IMR-90 (cell line): ENCODE measurements at regions not wholly inside any gene's neighbourhood (a gene's known extent, or its start where the extent isn't known, plus 50 kb on each side); places are given as distances from the start of the nearest gene placed in this dataset.

ENCODE experiments used
- ATAC-seq: fragments of 200-7000 bp; cut with Tn5 transposase; 2 replicates; pipeline ENCODE4 v1.9.1; 2020; ENCODE audit warnings: low read depth, mild to moderate bottlenecking, moderate library complexity
- BruUV-seq: library from RNA; stranded (reverse); fragments of 400-500 nt; replicated peaks from 2 replicates; lab custom pipeline; 2021; lab: Mats Ljungman, UMichigan
- CTCF ChIA-PET: fragments of 300-600 bp; formaldehyde crosslinking; extraction: SDS; loops from one replicate; lab custom pipeline; 2021; ENCODE audit warnings: antibody characterized with exemption; lab: Yijun Ruan, JAX
- POLR2A ChIA-PET: fragments of 300-600 bp; sonication (Branson Sonifier 250); formaldehyde crosslinking; loops from one replicate; lab custom pipeline; 2022; ENCODE audit warnings: antibody characterized with exemption; ENCODE audit not compliant: unreplicated experiment; lab: Charles Lee
- DNase-seq: peaks from one replicate; pipeline ENCODE4 v3.0.0; 2013
- H2AFZ ChIP-seq: replicated peaks from 2 replicates; pipeline ENCODE3; 2013; ENCODE audit warnings: low read length, mild to moderate bottlenecking; ENCODE audit not compliant: poor library complexity
- H2AK5ac ChIP-seq: 2 replicates; pipeline ENCODE4 v1.6.1; 2013; ENCODE audit warnings: low read depth, low read length, inconsistent platforms
- H2AK9ac ChIP-seq: replicated peaks from 2 replicates; pipeline ENCODE3; 2013; ENCODE audit warnings: mild to moderate bottlenecking, low read depth, low read length, moderate library complexity; ENCODE audit not compliant: poor library complexity
- H2BK120ac ChIP-seq: 2 replicates; pipeline ENCODE4 v1.6.1; 2013; ENCODE audit warnings: low read depth, low read length, inconsistent platforms
- H2BK15ac ChIP-seq: 3 replicates; pipeline ENCODE4 v1.6.1; 2013; ENCODE audit warnings: low read depth, low read length, inconsistent platforms
- H2BK20ac ChIP-seq: 2 replicates; pipeline ENCODE4 v1.6.1; 2013; ENCODE audit warnings: low read depth, mild to moderate bottlenecking, inconsistent platforms, low read length, moderate library complexity
- H2BK5ac ChIP-seq: 2 replicates; pipeline ENCODE4 v1.6.1; 2013; ENCODE audit warnings: mild to moderate bottlenecking, low read depth, low read length, inconsistent platforms; ENCODE audit not compliant: poor library complexity, severe bottlenecking
- H3K14ac ChIP-seq: replicated peaks from 2 replicates; pipeline ENCODE4 v1.6.1; 2013; ENCODE audit warnings: low read depth, low read length, inconsistent platforms
- H3K18ac ChIP-seq: 2 replicates; pipeline ENCODE4 v1.6.1; 2013; ENCODE audit warnings: low read depth, low read length, control low read depth
- H3K23ac ChIP-seq: 2 replicates; pipeline ENCODE4 v1.6.1; 2013; ENCODE audit warnings: low read depth, low read length, inconsistent platforms
- H3K27ac ChIP-seq: 2 replicates; pipeline ENCODE4 v1.5.1; 2013; ENCODE audit warnings: mild to moderate bottlenecking, control low read depth, low read length; ENCODE audit not compliant: insufficient read depth
- H3K27me3 ChIP-seq: 2 replicates; pipeline ENCODE4 v1.6.1; 2013; ENCODE audit warnings: low read length; ENCODE audit not compliant: control insufficient read depth, insufficient read depth
- H3K36me3 ChIP-seq: 2 replicates; pipeline ENCODE4 v1.6.1; 2013; ENCODE audit warnings: low read length, mixed read lengths; ENCODE audit not compliant: control insufficient read depth, insufficient read depth
- H3K4ac ChIP-seq: 2 replicates; pipeline ENCODE4 v1.6.1; 2013; ENCODE audit warnings: low read depth, low read length, inconsistent platforms
- H3K4me1 ChIP-seq: 2 replicates; pipeline ENCODE4 v1.6.1; 2013; ENCODE audit warnings: low read length, mixed read lengths; ENCODE audit not compliant: control insufficient read depth, insufficient read depth
- H3K4me2 ChIP-seq: 2 replicates; pipeline ENCODE4 v1.6.1; 2013; ENCODE audit warnings: low read depth, mild to moderate bottlenecking, control low read depth, low read length, moderate library complexity
- H3K4me3 ChIP-seq: 2 replicates; pipeline ENCODE4 v1.5.1; 2013; ENCODE audit warnings: low read depth, mild to moderate bottlenecking, control low read depth, low read length, moderate library complexity; ENCODE audit not compliant: insufficient read depth
- H3K56ac ChIP-seq: 2 replicates; pipeline ENCODE4 v1.6.1; 2013; ENCODE audit warnings: low read length, inconsistent platforms; ENCODE audit not compliant: insufficient read depth; ENCODE audit errors: extremely low read depth
- H3K79me1 ChIP-seq, 2 experiments: 2 replicates each; pipeline ENCODE4 v1.6.1; 2013; ENCODE audit warnings: low read length in 2 of 2, inconsistent platforms in 1 of 2, low read depth in 1 of 2
- H3K9ac ChIP-seq: 2 replicates; pipeline ENCODE4 v1.6.1; 2013; ENCODE audit warnings: low read depth, low read length, control low read depth
- H3K9me1 ChIP-seq: 2 replicates; pipeline ENCODE4 v1.6.1; 2013; ENCODE audit warnings: low read length, inconsistent platforms; ENCODE audit not compliant: insufficient read depth
- H3K9me3 ChIP-seq: 2 replicates; pipeline ENCODE4 v1.6.1; 2013; ENCODE audit warnings: low read length; ENCODE audit not compliant: control insufficient read depth, insufficient read depth
- H4K20me1 ChIP-seq: 2 replicates; pipeline ENCODE4 v1.6.1; 2013; ENCODE audit warnings: low read length, inconsistent platforms; ENCODE audit not compliant: insufficient read depth
- H4K5ac ChIP-seq: 2 replicates; pipeline ENCODE4 v1.6.1; 2013; ENCODE audit warnings: mild to moderate bottlenecking, low read depth, low read length, control low read depth
- H4K8ac ChIP-seq, 2 experiments: 2 replicates each; pipeline ENCODE4 v1.6.1; 2013; ENCODE audit warnings: low read depth in 2 of 2, low read length in 2 of 2, control low read depth in 1 of 2, inconsistent platforms in 1 of 2
- H4K91ac ChIP-seq: 2 replicates; pipeline ENCODE4 v1.6.1; 2013; ENCODE audit warnings: low read depth, low read length, inconsistent platforms; ENCODE audit not compliant: insufficient read depth
- CEBPB ChIP-seq: IDR thresholded peaks from 2 replicates; pipeline ENCODE4 v1.6.1; 2012; ENCODE audit warnings: low read depth, low read length, improper control_type of control experiment
- CHD1 ChIP-seq: IDR thresholded peaks from 2 replicates; pipeline ENCODE4 v1.6.1; 2012; ENCODE audit warnings: low read depth, low read length, improper control_type of control experiment
- FOS ChIP-seq: fragments of 150-350 bp; IDR thresholded peaks from 2 replicates; pipeline ENCODE4 v1.6.1; 2016; ENCODE audit warnings: low read depth, low read length
- MAFK ChIP-seq: IDR thresholded peaks from 2 replicates; pipeline ENCODE4 v1.6.1; 2012; ENCODE audit warnings: low read depth, low read length, improper control_type of control experiment
- MAZ ChIP-seq: IDR thresholded peaks from 2 replicates; pipeline ENCODE4 v1.6.1; 2012; ENCODE audit warnings: low read depth, mild to moderate bottlenecking, low read length, improper control_type of control experiment, moderate library complexity, borderline replicate concordance
- MXI1 ChIP-seq: IDR thresholded peaks from 2 replicates; pipeline ENCODE4 v1.6.1; 2012; ENCODE audit warnings: low read depth, mild to moderate bottlenecking, low read length, moderate library complexity, borderline replicate concordance
- NFE2L2 ChIP-seq: fragments of 150-350 bp; IDR thresholded peaks from 2 replicates; pipeline ENCODE4 v1.6.1; 2016; ENCODE audit warnings: low read depth, mild to moderate bottlenecking, low read length
- RAD21 ChIP-seq: IDR thresholded peaks from 2 replicates; pipeline ENCODE4 v1.6.1; 2012; ENCODE audit warnings: low read length, improper control_type of control experiment
- RCOR1 ChIP-seq: IDR thresholded peaks from 2 replicates; pipeline ENCODE4 v1.6.1; 2012; ENCODE audit warnings: mild to moderate bottlenecking, low read length, improper control_type of control experiment; ENCODE audit not compliant: insufficient replicate concordance
- RFX5 ChIP-seq: IDR thresholded peaks from 2 replicates; pipeline ENCODE4 v1.8.0; 2012; ENCODE audit warnings: low read depth, mild to moderate bottlenecking, low read length, moderate library complexity
- SMC3 ChIP-seq: fragments of 150-350 bp; IDR thresholded peaks from 2 replicates; pipeline ENCODE4 v1.6.1; 2016; ENCODE audit warnings: low read depth, mild to moderate bottlenecking, antibody characterized with exemption, low read length, moderate library complexity
- WGBS, 2 experiments: methylation state at CpG; one replicate each; pipeline versions ENCODE4 v1.1.5 to v1.1.7; 2013; ENCODE audit warnings: missing lambda C conversion rate in 2 of 2; ENCODE audit not compliant: insufficient read length in 1 of 2; ENCODE audit errors: extremely low coverage in 2 of 2; 5-methylcytosine and 5-hydroxymethylcytosine counted together
- dilution Hi-C: fragments of 300-500 bp; cut with HindIII; formaldehyde crosslinking; loops from one replicate; pipeline ENCODE4 v1.14.3; 2018; ENCODE audit warnings: low sequenced_read_pairs; ENCODE audit not compliant: unreplicated experiment
- in situ Hi-C: fragments of 300-500 bp; cut with MboI; formaldehyde crosslinking; loops from 3 replicates; pipeline ENCODE4 v1.14.3; 2019; ENCODE audit warnings: low sequenced_read_pairs, inconsistent platforms, mixed read lengths
- intact Hi-C: fragments of 100-400 bp; cut with micrococcal nuclease; formaldehyde crosslinking; loops from 2 replicates; pipeline ENCODE4 v1.10.0; 2022
- TF ChIP-seq, protein P1 (sequence below): conservative IDR thresholded peaks from 2 replicates; pipeline ENCODE4 v1.5.1; 2012; ENCODE audit warnings: mild to moderate bottlenecking, low read depth, low read length, improper control_type of control experiment
- TF ChIP-seq, protein P2 (sequence below): fragments of 150-350 bp; IDR thresholded peaks from 2 replicates; pipeline ENCODE4 v1.6.1; 2017; ENCODE audit warnings: mild to moderate bottlenecking, antibody characterized with exemption, low read length, low read depth
- TF ChIP-seq, protein P3 (sequence below): fragments of 150-350 bp; IDR thresholded peaks from 2 replicates; pipeline ENCODE4 v1.6.1; 2016; ENCODE audit warnings: low read depth, mild to moderate bottlenecking, low read length, moderate library complexity, borderline replicate concordance

DNA sequence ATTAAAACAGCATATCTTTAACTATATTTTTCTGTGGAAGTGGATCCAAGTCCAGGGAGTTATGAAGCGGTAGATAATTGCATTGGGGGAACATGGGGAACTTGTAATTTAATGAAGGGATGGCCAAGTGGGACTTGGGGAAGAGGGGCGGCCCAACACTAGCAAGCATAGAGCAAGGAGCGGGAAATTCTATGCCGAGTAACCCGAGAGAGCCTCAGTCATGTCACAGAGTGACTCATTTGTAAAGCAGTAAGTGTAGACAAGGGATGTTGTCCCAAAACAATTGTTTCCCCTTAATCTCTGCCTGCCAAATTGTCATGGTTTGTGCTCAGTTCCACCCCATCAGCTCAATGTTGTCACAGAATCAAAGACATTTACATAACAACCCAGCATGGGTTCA is 620.1 kb downstream of the AJAP1 start:
- in situ Hi-C loops (no loop called here), dilution Hi-C loops (no loop called here), intact Hi-C loops (no loop called here)
- Histone ChIP-seq H2AK5ac (no peak overlapping the region), H3K18ac (no peak overlapping the region), H4K20me1 (no peaks in the 10 kb centered on the region), H4K8ac (no peak overlapping the region), H3K23ac (no peak overlapping the region), H3K9me3 (peaks cover 56% of the 10 kb centered on the region), H4K5ac (no peak overlapping the region), H3K56ac (no peak overlapping the region), H2BK20ac (no peak overlapping the region), H3K27ac (no peak overlapping the region), H2BK120ac (no peak overlapping the region), H3K9ac (no peak overlapping the region), H2BK15ac (no peak overlapping the region), H3K9me1 (no peaks in the 10 kb centered on the region), H3K4me2 (no peak overlapping the region), H2BK5ac (no peak overlapping the region), H4K91ac (no peak overlapping the region), H3K36me3 (no peaks in the 10 kb centered on the region), H3K14ac (no peak overlapping the region), H3K4me3 (no peak overlapping the region), H3K4ac (no peak overlapping the region), H3K79me1 (no peaks in the 10 kb centered on the region), H3K4me1 (no peaks in the 10 kb centered on the region), H2AK9ac (no peak overlapping the region), H3K27me3 (no peaks in the 10 kb centered on the region), H2AFZ (no peak overlapping the region)
- BruUV-seq = no TSS peak
- ATAC-seq (no peak), DNase-seq (no peak)
- CTCF ChIA-PET = no interaction called here
- WGBS, 2 experiments = 39% methylated on average over 5 of the region's 5 CpGs; no CpG with 5 or more reads in 1 of the 2 experiments
- TF ChIP-seq RFX5 (no peak), FOS (no peak), CHD1 (no peak), CEBPB (no peak), NFE2L2 (no peak), SMC3 (no peak), RCOR1 (no peak), MAFK (no peak), RAD21 (no peak), MXI1 (no peak), MAZ (no peak)
- TF ChIP-seq, protein P1, sequence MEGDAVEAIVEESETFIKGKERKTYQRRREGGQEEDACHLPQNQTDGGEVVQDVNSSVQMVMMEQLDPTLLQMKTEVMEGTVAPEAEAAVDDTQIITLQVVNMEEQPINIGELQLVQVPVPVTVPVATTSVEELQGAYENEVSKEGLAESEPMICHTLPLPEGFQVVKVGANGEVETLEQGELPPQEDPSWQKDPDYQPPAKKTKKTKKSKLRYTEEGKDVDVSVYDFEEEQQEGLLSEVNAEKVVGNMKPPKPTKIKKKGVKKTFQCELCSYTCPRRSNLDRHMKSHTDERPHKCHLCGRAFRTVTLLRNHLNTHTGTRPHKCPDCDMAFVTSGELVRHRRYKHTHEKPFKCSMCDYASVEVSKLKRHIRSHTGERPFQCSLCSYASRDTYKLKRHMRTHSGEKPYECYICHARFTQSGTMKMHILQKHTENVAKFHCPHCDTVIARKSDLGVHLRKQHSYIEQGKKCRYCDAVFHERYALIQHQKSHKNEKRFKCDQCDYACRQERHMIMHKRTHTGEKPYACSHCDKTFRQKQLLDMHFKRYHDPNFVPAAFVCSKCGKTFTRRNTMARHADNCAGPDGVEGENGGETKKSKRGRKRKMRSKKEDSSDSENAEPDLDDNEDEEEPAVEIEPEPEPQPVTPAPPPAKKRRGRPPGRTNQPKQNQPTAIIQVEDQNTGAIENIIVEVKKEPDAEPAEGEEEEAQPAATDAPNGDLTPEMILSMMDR = no peak
- TF ChIP-seq, protein P2, sequence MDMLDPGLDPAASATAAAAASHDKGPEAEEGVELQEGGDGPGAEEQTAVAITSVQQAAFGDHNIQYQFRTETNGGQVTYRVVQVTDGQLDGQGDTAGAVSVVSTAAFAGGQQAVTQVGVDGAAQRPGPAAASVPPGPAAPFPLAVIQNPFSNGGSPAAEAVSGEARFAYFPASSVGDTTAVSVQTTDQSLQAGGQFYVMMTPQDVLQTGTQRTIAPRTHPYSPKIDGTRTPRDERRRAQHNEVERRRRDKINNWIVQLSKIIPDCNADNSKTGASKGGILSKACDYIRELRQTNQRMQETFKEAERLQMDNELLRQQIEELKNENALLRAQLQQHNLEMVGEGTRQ = no peak
- TF ChIP-seq, protein P3, sequence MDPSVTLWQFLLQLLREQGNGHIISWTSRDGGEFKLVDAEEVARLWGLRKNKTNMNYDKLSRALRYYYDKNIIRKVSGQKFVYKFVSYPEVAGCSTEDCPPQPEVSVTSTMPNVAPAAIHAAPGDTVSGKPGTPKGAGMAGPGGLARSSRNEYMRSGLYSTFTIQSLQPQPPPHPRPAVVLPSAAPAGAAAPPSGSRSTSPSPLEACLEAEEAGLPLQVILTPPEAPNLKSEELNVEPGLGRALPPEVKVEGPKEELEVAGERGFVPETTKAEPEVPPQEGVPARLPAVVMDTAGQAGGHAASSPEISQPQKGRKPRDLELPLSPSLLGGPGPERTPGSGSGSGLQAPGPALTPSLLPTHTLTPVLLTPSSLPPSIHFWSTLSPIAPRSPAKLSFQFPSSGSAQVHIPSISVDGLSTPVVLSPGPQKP = no peak
- POLR2A ChIA-PET = no interaction called here
